Activated T-cell treated with anti-CD3 and anti-CD28 coated beads for 4 hours (primary cell): ENCODE measurements at regions not wholly inside any gene's neighbourhood (a gene's known extent, or its start where the extent isn't known, plus 50 kb on each side); places are given as distances from the start of the nearest gene placed in this dataset.
"Not testable (repeated sequence)": the region's sequence is repeated elsewhere in the genome, so short reads cannot be mapped to it uniquely, and the experiment has no call there.

ENCODE experiments used
- DNase-seq: peaks from one replicate; pipeline ENCODE4 v3.0.0-alpha.2; 2020

- no peak for DNase-seq
These were observed 53.8 kb downstream of the COX7C start for GRCh38 chr5:86671536-86671935.

DNA sequence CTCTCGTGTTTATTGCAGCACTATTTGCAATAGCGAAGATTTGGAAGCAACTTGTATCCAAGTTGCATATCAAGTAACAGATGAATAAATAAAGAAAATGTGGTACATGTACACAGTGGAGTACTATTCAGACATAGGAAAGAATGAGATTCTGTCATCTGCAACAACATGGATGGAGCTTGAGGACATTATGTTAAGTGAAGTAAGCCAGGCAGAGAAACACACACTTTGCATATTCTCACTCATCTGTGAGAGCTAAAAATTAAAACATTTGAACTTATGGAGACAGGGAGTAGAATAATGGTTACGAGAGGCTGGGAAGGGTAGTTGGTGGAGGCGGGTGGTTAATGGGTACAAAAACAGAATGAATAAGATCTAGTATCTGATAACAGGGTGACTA, 56.3 kb downstream of the COX7C start:
- DNase-seq = no peak

- no peak for DNase-seq
These were observed 57.6 kb downstream of the COX7C start for GRCh38 chr5:86675311-86675710.

DNA sequence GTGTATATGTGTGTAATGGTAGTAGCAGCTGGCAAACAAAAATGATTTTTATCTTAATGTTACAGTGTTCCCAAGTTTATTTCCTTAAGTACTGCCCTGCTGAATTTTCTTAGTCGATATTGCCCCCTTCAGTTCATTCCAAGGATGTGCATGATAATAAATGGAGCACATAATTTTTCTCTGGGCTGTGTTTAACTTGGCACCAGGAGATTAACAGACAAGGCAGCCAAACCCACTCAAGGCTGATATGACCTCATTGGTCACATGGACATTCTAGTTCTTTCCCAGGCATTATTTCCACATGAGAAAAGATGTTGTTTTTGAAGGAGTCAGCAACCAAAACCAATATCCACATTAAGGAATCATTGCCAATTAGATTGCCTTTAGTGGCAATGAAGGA, 61.8 kb downstream of the COX7C start:
- DNase-seq = no peak

DNA sequence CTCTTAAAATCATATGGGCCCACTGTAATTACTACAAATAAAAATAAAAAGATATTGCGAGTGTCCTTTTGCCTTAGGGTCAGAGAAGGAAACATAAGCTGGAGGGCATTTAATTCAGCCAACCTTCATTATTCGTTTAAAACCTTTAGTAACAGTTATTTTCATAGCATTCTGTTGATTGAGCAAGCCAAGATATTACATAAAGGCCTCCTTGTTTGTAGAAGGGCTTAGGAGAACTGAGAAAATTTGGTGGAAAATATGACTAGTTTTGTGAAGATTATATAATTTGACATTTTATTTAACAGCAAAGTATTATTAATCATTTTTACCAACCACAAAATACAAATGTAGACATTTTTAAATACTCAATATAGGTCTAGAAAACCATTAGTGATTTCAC, 62.2 kb downstream of the COX7C start:
- no peak for DNase-seq

DNA sequence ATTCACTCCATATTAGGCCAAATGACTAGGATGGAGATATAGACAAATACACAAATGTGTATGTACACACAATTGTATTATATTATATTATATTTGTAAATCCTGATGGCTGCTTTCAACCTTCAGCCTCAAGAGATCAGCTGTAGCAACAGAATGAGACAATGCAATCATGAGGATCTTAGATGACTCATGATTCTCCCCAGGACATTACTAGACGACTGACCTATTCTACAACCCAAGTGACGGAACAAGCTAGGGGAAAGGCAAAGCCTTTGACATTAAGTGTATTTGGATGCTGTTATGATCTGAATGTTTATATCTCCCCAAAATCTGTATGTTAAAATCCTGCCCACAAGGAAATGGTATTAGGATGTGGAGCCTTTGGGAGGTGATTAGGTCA, 66.5 kb downstream of the COX7C start:
- no peak for DNase-seq

DNA sequence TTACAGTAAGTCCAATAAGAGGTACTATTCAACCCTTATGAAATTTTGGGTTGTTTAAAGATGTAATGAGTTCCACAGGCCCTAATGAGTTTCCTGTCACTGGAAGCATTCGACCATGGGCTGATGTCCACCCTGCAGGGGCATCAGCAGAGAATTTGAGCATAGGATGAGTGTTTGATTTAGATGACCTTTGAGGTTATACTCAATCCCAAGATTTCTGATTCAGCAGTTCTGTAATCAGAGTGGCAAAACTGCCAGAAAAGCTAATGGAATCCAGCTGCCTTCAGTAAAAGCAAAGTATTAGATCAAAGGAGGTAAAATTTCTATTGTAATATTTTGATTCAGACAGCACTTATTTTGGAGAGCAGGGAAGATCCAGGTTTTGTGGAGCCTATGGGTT, 68.3 kb downstream of the COX7C start:
- DNase-seq = no peak

DNA sequence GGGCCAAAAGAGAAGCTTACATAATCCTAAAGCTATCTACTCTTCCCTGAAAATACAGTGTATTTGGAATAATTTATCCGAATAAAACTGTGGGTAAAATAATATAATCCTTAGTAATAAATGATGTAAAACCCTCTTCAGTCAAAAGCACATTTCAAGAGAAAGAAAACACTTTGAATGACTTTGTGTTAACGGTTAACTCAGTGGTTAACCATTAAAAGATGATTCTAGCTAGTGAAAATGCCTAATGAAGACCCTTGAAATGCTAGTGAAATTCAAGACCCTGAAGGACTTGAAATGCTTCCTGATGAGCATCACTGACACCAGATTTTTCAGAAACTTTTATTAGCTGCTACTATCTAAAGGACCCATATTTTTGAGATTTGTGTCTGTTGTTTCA, 70.7 kb downstream of the COX7C start:
- no peak for DNase-seq

DNA sequence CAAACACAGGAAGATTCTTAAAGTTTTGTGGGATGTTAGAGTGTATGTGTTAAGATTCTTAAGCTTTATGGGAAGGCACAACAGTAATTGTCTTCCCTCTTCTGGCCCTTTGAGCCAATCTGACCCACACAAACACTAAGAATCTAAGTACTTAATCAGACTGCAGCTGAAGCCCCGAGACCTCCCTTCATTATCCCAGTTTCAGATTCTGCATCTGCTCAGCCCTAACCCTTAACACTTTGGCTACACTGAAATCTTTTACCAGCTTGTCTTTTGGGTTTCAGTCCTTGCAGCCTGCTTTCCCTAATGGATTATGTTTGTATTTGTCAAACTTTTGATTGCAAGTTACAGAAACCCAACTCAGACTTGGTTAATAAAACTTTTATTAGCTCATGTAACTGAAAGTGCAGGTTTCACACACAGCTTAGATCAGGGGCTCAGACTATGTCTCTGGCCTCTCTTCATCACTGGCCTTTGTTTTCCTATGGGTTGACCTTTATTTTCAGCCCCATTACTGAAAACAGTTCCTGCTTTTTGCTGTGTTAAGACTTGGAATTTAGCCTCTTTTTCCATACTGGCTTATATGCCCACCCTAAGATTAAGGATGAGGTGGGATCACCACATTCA, 71.5 kb downstream of the COX7C start:
- no peak for DNase-seq

DNA sequence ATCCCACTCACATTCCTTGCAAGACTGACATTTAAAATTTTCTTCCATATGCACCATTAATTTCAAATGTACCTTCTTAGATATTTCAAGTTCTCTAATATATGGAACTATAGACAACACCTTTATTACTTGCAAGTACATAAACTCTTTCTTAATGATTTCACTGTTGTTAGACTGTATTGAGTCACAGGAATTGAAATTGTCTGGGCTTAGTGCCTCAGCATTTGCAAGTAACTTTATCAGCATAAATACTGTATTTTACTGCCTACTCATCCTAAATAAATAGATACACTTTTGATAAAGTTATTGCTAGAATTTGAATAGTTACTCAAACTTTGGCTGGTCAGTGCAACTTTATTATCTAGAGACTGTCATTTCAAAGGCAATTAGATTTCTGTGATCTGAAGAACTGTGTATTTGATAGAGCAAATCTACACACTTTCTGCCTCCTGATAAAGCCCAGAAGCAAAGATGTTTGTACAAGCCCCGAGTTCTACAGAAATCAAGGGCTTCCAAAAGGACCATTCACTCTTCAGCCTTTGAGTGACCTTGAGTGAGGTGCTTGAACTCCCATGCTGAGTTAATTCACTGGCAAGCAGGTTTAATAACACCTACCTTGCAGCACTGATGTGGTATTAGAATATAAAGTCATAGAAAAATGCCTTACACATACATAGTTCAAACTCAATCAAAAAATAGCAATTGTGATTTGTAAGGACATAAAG, 91.6 kb downstream of the COX7C start:
- no peak for DNase-seq

DNA sequence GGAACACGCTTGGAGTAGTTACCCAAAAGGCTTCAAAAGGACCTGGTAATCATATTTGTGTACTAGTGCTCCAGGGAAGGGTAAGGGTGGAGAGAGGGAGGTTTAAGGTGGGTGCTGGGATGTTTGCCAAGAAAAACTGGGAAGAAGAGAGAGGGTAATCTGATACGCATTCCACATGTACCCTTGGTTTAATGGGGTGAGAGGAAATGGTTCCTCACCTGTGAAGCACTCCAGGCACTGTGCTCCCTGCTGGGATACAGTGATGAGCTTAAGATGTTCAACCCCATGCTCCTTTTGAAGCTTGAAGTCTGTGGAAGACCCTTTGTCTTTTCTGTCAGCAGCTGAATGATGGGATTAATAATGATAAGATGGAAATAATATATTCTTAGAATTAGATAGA, 98.4 kb downstream of the COX7C start:
- DNase-seq = no peak

DNA sequence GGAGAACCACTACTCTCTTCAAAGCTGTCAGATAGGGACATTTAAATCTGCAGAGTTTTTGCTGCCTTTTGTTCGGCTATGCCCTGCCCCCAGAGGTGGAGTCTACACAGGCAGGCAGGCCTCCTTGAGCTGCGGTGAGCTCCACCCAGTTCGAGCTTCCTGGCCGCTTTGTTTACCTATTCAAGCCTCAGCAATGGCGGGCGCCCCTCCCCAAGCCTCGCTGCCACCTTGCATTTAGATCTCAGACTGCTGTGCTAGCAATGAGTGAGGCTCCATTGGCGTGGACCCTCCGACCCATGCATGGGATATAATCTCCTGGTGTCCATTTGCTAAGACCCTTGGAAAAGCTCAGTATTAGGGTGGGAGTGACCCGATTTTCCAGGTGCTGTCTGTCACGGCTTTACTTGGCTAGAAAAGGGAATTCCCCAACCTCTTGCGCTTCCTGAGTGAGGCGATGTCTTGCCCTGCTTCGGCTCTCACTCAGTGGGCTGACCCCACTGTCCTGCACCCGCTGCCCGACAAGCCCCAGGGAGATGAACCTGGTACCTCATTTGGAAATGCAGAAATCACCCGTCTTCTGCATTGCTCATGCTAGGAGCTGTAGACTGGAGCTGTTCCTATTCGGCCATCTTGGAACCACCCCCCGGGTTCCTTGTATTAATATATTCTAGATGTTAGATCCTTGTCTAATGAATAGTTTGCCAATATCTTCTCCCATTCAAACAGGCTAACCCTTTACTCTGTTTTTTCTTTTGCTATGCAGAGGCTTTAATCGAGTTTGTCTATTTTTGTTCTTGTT, 113.8 kb downstream of the COX7C start:
- DNase-seq = not testable (repeated sequence)

GRCh38 chr5:86735370-86735769, 117.6 kb downstream of the COX7C start:
- no peak for DNase-seq

- no peak for DNase-seq
These were observed 119.8 kb downstream of the COX7C start for GRCh38 chr5:86737579-86737978.

DNA sequence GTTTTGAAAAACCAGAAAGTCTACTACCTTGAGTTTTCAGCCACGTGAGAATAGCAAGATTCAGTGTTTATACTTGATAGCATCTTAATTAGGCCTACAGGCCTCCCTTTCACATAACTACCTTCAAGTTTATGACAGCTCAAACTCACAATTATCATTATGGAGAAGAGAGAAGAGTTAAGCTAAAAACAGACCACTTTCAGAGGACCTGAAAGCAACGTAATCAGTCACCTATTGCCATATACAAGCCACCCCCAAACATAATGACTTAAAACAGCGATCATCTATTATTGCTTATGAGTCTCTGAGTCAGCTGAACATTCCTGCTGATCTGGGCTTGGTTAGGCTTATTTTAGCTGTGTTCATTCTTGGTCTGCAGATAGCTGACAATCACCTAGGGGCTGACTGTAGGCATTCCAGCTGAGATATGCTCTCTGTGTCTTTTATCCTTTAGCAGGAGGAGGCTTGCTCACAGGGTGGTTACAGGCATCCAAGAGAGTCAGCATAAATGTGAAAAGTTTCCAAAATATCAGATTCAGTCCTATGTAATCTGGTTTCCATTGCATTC, 130.9 kb downstream of the COX7C start:
- no peak for DNase-seq

DNA sequence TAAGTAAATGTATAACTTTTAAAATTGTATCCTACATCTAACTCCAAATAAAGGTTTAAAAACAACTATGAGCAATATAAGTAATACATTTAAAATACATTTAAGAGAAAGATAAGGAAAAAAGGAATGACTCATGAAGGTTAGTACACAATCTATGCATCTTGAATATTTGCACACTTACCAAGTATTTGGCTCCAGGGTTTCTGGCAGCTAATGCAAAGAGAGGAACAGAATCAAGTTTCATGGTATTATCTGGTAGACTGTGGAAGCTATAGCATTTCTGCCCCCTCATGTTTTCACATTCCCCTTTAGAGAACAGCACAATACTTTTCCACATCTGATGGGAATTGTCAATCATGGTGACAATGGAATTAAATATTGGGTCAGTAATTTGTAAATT, 132.1 kb downstream of the COX7C start:
- no peak for DNase-seq

DNA sequence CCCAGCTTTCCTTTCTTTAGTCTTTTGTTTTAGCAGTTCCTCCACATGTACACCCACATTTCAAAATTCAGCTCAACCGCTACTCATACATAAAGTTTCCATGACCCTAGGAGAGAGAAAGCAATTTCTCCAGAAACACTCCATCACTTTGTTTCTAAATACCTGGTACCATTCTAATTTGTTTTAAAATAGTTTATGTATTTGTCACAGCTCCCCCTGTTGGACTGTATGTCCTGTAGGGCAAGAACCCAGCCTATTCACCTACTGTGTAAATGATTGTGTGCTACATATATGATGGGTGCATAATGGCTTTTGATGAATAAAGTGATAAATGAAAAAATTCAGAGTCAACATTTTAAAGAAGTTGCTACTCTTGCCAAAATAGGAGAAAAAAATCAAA, 139.1 kb downstream of the COX7C start:
- DNase-seq = no peak

DNA sequence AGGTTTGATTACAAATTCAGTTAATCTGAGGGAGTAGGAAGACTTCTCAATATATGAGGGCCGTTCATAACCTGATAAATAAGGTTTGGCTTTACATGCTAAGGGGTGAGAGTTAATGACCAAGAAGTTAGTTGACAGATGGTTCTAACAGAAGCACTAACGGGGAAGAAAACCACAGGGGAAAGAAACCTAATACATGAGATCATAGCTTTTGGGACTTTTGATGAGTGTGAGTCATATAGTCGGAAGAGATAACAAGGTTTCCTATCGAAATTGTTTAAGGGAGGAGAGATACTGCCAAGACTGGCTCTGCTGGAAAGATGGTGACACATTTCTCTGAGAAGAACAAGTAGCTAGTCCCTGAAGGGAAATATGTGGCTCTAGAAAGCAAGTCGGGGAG, 140.1 kb downstream of the COX7C start:
- DNase-seq = no peak

GRCh38 chr5:86760661-86761060, 142.9 kb downstream of the COX7C start:
- no peak for DNase-seq

- no peak for DNase-seq
These were observed 146.2 kb downstream of the COX7C start for GRCh38 chr5:86763929-86764328.

DNA sequence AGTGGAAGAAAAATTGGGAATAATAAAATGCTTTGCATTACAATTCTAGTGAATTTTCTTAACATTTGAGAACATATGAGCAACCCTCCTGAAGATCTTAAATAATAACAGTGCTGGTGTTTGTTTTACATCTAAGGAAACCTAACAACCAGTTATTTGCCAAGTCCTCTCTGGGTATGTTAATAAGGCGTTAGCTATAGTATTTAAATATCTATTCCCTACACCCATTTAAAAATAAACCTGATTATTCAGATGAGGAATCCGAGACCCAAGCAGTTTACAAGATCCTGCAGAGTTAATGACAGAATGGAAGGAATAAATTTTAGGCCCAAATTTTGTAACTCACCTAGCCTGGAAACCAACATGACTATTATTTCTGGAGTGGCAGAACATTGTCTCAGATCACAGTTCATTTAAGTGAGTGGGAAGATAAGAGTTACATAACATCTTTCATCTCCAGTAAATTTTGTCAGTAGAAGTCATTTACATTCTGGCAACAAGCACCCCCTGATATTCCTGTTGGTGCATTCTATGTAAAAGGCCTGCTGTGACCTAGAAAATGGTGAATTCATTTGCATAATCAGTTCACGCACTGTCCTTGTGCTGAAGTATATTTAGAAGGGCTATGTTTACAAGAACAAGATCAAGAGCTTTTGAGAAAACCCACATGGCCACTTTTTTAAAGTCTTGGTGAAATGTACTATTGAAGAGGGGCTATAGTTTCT, 148.2 kb downstream of the COX7C start:
- no peak for DNase-seq

DNA sequence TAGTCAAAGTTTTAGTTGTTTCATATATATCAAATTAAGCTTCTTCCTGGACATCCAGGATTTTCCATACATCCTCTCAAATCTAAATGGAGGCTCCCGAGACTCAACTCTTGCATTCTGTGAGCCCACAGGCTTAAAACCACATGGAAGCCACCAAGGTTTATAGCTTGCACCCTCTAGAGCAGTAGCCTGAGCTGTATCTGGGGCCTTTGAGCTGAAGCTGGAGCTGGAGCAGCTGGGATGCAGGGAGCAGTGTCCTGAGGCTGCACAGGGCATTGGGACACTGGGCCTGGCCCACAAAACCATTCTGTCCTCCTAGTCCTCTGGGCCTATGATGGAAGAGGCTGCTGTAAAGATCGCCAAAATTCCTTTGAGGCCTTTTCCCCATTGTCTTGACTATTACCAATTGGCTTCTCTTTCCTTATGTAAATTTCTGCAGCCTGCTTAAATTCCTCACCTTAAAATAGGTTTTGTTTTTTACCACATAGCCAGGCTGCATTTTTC, 151.0 kb downstream of the COX7C start:
- no peak for DNase-seq

DNA sequence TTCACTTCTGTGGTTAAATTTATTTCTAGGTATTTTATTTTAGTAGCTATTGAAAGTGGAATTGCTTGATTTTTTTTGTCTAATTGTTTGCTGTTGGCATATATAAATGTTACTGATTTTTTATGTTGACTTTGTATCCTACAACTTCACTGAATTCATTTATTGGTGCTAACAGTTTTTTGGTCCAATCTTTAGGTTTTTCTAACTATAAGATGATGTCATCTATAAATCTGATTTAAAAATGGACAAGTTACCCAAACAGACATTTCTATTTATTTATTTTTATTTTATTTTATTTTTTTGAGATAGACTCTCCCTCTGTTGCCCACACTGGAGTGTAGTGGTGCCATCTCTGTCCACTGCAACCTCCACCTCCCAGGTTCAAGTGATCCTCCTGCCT, 162.3 kb downstream of the COX7C start:
- DNase-seq = no peak
